SK-N-SH (cell line): ENCODE measurements at regions not wholly inside any gene's neighbourhood (a gene's known extent, or its start where the extent isn't known, plus 50 kb on each side); places are given as distances from the start of the nearest gene placed in this dataset.

Experiments
- CHD2 ChIP-seq: fragments of 150-350 bp; IDR thresholded peaks from 2 replicates; pipeline ENCODE4 v1.6.1; 2018; ENCODE audit warnings: low read length; ENCODE audit not compliant: partially characterized antibody
- CTCF ChIP-seq: fragments of 200-600 bp; sonication (generic); IDR thresholded peaks from 2 replicates; pipeline ENCODE4 v1.6.1; 2017; ENCODE audit warnings: antibody characterized with exemption, mild to moderate bottlenecking, moderate library complexity
- EP300 ChIP-seq, 2 experiments: IDR thresholded peaks; 2 replicates each; pipeline versions ENCODE4 v1.4.0 to v1.6.1; 2012; ENCODE audit warnings: borderline replicate concordance in 1 of 2, low read depth in 1 of 2, low read length in 1 of 2
- FOXJ3 ChIP-seq: sonication (generic); formaldehyde crosslinking; IDR thresholded peaks from 2 replicates; pipeline ENCODE4 v1.5.1; 2020; ENCODE audit warnings: mild to moderate bottlenecking, missing genetic modification reagents
- GABPA ChIP-seq: IDR thresholded peaks from 2 replicates; pipeline ENCODE4 v1.4.0; 2012; ENCODE audit warnings: low read depth, mild to moderate bottlenecking
- MAX ChIP-seq: IDR thresholded peaks from 2 replicates; pipeline ENCODE4 v1.4.0; 2012; ENCODE audit warnings: low read depth
- POLR2AphosphoS5 ChIP-seq: IDR thresholded peaks from 2 replicates; pipeline ENCODE4 v1.6.1; 2012; ENCODE audit warnings: low read depth, low read length
- TCF12 ChIP-seq: IDR thresholded peaks from 2 replicates; pipeline ENCODE4 v1.4.0; 2012
- TEAD4 ChIP-seq: IDR thresholded peaks from 2 replicates; pipeline ENCODE4 v1.4.0; 2012; ENCODE audit warnings: mild to moderate bottlenecking, borderline replicate concordance; ENCODE audit not compliant: insufficient read depth
- YY1 ChIP-seq: IDR thresholded peaks from 2 replicates; pipeline ENCODE4 v1.4.0; 2012; ENCODE audit warnings: low read depth, mild to moderate bottlenecking

GRCh38 chr4:131531087-131531486 lies 1618.0 kb upstream of the PCDH10 start:
- TF ChIP-seq CTCF (no peak), TCF12 (no peak), POLR2AphosphoS5 (no peak), YY1 (no peak), FOXJ3 (CRISPR knock-in tag) (no peak), CHD2 (no peak), GABPA (no peak), MAX (no peak), EP300 (IDR thresholded peaks at IDR 0.05; ENCODE audit: borderline replicate concordance in 1 of 2, low read depth in 1 of 2, low read length in 1 of 2) (no peak), TEAD4 (no peak)
